HG03558 (cell line): ENCODE measurements at regions not wholly inside any gene's neighbourhood (a gene's known extent, or its start where the extent isn't known, plus 50 kb on each side); places are given as distances from the start of the nearest gene placed in this dataset.
"Not testable (repeated sequence)": the region's sequence is repeated elsewhere in the genome, so short reads cannot be mapped to it uniquely, and the experiment has no call there.

Experiments
- ATAC-seq: cut with Tn5 transposase; IDR thresholded peaks from one replicate; pipeline ENCODE4 v1.9.1; 2021; ENCODE audit warnings: moderate number of reproducible peaks; ENCODE audit not compliant: unreplicated experiment; ENCODE audit errors: extremely low read depth

GRCh38 chr21:28725396-28725795 lies 267.3 kb downstream of the LTN1 start:
- no peak for ATAC-seq

GRCh38 chr21:28723646-28724045 lies 269.0 kb downstream of the LTN1 start:
- no peak for ATAC-seq

- no peak for ATAC-seq
Observed at GRCh38 chr21:28719723-28720122, 273.0 kb downstream of the LTN1 start.

- ATAC-seq, result no peak
Observed at GRCh38 chr21:28714777-28715464, 277.8 kb downstream of the LTN1 start.

GRCh38 chr21:28712411-28712810 lies 280.3 kb downstream of the LTN1 start:
- ATAC-seq, result no peak

- no peak for ATAC-seq
Observed at GRCh38 chr21:28705616-28706015, 287.1 kb downstream of the LTN1 start.

- no peak for ATAC-seq
Observed at GRCh38 chr21:28704746-28705145, 287.9 kb downstream of the LTN1 start.

- no peak for ATAC-seq
Observed at GRCh38 chr21:28703861-28704260, 288.8 kb downstream of the LTN1 start.

GRCh38 chr21:28699596-28700259 lies 292.9 kb downstream of the LTN1 start:
- no peak for ATAC-seq

- ATAC-seq, result no peak
Observed at GRCh38 chr21:28699186-28699585, 293.5 kb downstream of the LTN1 start.

GRCh38 chr21:28696844-28697410 lies 295.8 kb downstream of the LTN1 start:
- no peak for ATAC-seq

GRCh38 chr21:28693476-28693875 lies 299.2 kb downstream of the LTN1 start:
- ATAC-seq, result no peak

- no peak for ATAC-seq
Observed at GRCh38 chr21:28690196-28690595, 302.5 kb downstream of the LTN1 start.

- no peak for ATAC-seq
Observed at GRCh38 chr21:28688381-28688780, 304.3 kb downstream of the LTN1 start.

GRCh38 chr21:28687586-28687985 lies 305.1 kb downstream of the LTN1 start:
- no peak for ATAC-seq

GRCh38 chr21:28683982-28684752 lies 308.5 kb downstream of the LTN1 start:
- ATAC-seq, result no peak

GRCh38 chr21:28682884-28683283 lies 309.8 kb downstream of the LTN1 start:
- not testable (repeated sequence) for ATAC-seq

GRCh38 chr21:28677096-28677495 lies 315.6 kb downstream of the LTN1 start:
- not testable (repeated sequence) for ATAC-seq

- ATAC-seq, result no peak
Observed at GRCh38 chr21:28675331-28676041, 317.2 kb downstream of the LTN1 start.

- ATAC-seq, result no peak
Observed at GRCh38 chr21:28674763-28675162, 317.9 kb downstream of the LTN1 start.
